HCT116 (cell line): ENCODE measurements at regions not wholly inside any gene's neighbourhood (a gene's known extent, or its start where the extent isn't known, plus 50 kb on each side); places are given as distances from the start of the nearest gene placed in this dataset.

Source experiments
- ATAC-seq: fragments of 200-7000 bp; cut with Tn5 transposase; 2 replicates; pipeline ENCODE4 v1.9.1; 2020; ENCODE audit warnings: mild to moderate bottlenecking, moderate library complexity
- BruUV-seq: library from RNA; stranded (reverse); fragments of 400-500 nt; replicated peaks from 2 replicates; lab custom pipeline; 2021; lab: Mats Ljungman, UMichigan
- CTCF ChIA-PET: fragments of 300-600 bp; sonication (Branson Sonifier 250); formaldehyde crosslinking; loops from one replicate; lab custom pipeline; 2021; ENCODE audit warnings: antibody characterized with exemption; lab: Charles Lee
- POLR2A ChIA-PET: fragments of 300-600, 350-600 bp; sonication (Branson Sonifier 250); formaldehyde crosslinking; loops from one replicate; lab custom pipeline; 2021; ENCODE audit warnings: antibody characterized with exemption; lab: Charles Lee
- RAD21 ChIA-PET, 2 experiments: fragments of 300-600 bp; sonication (Branson Sonifier 250); formaldehyde crosslinking; loops; one replicate each; lab custom pipeline; 2023; ENCODE audit warnings: low total read pairs in 2 of 2; ENCODE audit not compliant: uncharacterized antibody in 2 of 2, unreplicated experiment in 2 of 2, low non-redundant PET in 1 of 2; lab: Charles Lee
- DNase-seq: peaks from one replicate; pipeline ENCODE4 v3.0.0-alpha.2; 2010; ENCODE audit warnings: low read depth, low spot score
- H2AFZ ChIP-seq: fragments of 200-600 bp; shearing (Covaris generic), sonication (generic); 2 replicates; pipeline ENCODE4 v1.6.1; 2017; ENCODE audit warnings: low read depth, mixed run types, mixed read lengths, antibody characterized with exemption, low read length; ENCODE audit not compliant: poor library complexity, severe bottlenecking
- H3K27ac ChIP-seq: 2 replicates; pipeline ENCODE4 v1.5.1; 2012; ENCODE audit warnings: low read depth, low read length
- H3K27me3 ChIP-seq: fragments of 200-600 bp; sonication (generic); 2 replicates; pipeline ENCODE4 v1.6.1; 2016; ENCODE audit warnings: mixed run types, low read length, mixed read lengths; ENCODE audit not compliant: insufficient read depth
- H3K36me3 ChIP-seq, 2 experiments: fragments of 200-500 bp in 1 of 2; fragments of 200-600 bp in 1 of 2; sonication (Bioruptor generic) in 1 of 2; sonication (generic) in 1 of 2; 2 replicates each; pipeline versions ENCODE4 v1.5.1 to v1.6.1; 2014 to 2016; ENCODE audit warnings: low read length in 2 of 2, inconsistent platforms in 1 of 2, mixed read lengths in 1 of 2, mixed run types in 1 of 2; ENCODE audit not compliant: insufficient read depth in 2 of 2, control insufficient read depth in 1 of 2
- H3K4me1 ChIP-seq, 2 experiments: fragments of 200-600 bp in 1 of 2; sonication (generic) in 1 of 2; 2 replicates each; pipeline versions ENCODE4 v1.5.1 to v1.6.1; 2012 to 2017; ENCODE audit warnings: low read length in 2 of 2, inconsistent platforms in 1 of 2, mild to moderate bottlenecking in 1 of 2, mixed read lengths in 1 of 2, mixed run types in 1 of 2, moderate library complexity in 1 of 2; ENCODE audit not compliant: insufficient read depth in 2 of 2, control insufficient read depth in 1 of 2
- H3K4me2 ChIP-seq: fragments of 200-600 bp; sonication (generic); 2 replicates; pipeline ENCODE4 v1.6.1; 2017; ENCODE audit warnings: mixed run types, low read length, mixed read lengths
- H3K4me3 ChIP-seq, 2 experiments: fragments of 200-600 bp in 1 of 2; sonication (generic) in 1 of 2; replicated peaks in 1 of 2; 2 replicates each; pipeline ENCODE4 v1.5.1; 2011 to 2016; ENCODE audit warnings: low read length in 2 of 2, control low read depth in 1 of 2, low read depth in 1 of 2, mild to moderate bottlenecking in 1 of 2, mixed read lengths in 1 of 2, mixed run types in 1 of 2
- H3K79me2 ChIP-seq: fragments of 200-600 bp; sonication (generic); 2 replicates; pipeline ENCODE4 v1.6.1; 2017; ENCODE audit warnings: mild to moderate bottlenecking, mixed run types, low read length, moderate library complexity, mixed read lengths; ENCODE audit not compliant: insufficient read depth
- H3K9ac ChIP-seq: fragments of 200-600 bp; sonication (generic); 2 replicates; pipeline ENCODE4 v1.6.1; 2016; ENCODE audit warnings: low read length, mixed read lengths
- H3K9me2 ChIP-seq: fragments of 200-600 bp; sonication (generic), shearing (Covaris generic); 2 replicates; pipeline ENCODE4 v1.6.1; 2017; ENCODE audit warnings: mixed run types, mild to moderate bottlenecking, moderate library complexity; ENCODE audit not compliant: insufficient read depth
- H3K9me3 ChIP-seq, 2 experiments: fragments of 200-500 bp in 1 of 2; fragments of 200-600 bp in 1 of 2; sonication (Bioruptor generic) in 1 of 2; sonication (generic) in 1 of 2; 2 replicates each; pipeline ENCODE4 v1.6.1; 2014 to 2017; ENCODE audit warnings: low read length in 2 of 2, mixed read lengths in 2 of 2, inconsistent platforms in 1 of 2, low read depth in 1 of 2, mild to moderate bottlenecking in 1 of 2, mixed run types in 1 of 2, moderate library complexity in 1 of 2; ENCODE audit not compliant: control insufficient read depth in 1 of 2, insufficient read depth in 1 of 2
- H4K20me1 ChIP-seq: fragments of 200-600 bp; sonication (generic), shearing (Covaris generic); 2 replicates; pipeline ENCODE4 v1.6.1; 2017; ENCODE audit warnings: mixed run types, mild to moderate bottlenecking, moderate library complexity; ENCODE audit not compliant: insufficient read depth
- CBX3 ChIP-seq: IDR thresholded peaks from 2 replicates; pipeline ENCODE4 v1.6.1; 2012; ENCODE audit warnings: low read depth
- CEBPB ChIP-seq: IDR thresholded peaks from 2 replicates; pipeline ENCODE4 v1.6.1; 2012; ENCODE audit warnings: low read depth
- EGR1 ChIP-seq: IDR thresholded peaks from 2 replicates; pipeline ENCODE4 v1.6.1; 2012; ENCODE audit warnings: low read depth
- ELF1 ChIP-seq: IDR thresholded peaks from 2 replicates; pipeline ENCODE4 v1.6.1; 2012; ENCODE audit warnings: low read depth, borderline replicate concordance
- EZH2 ChIP-seq: fragments of 200-600 bp; sonication (generic); IDR thresholded peaks from 2 replicates; pipeline ENCODE4 v1.6.1; 2017; ENCODE audit warnings: antibody characterized with exemption, mixed run types
- EZH2phosphoT487 ChIP-seq: fragments of 200-600 bp; IDR thresholded peaks from 2 replicates; pipeline ENCODE4 v1.6.1; 2018; ENCODE audit warnings: antibody characterized with exemption, borderline replicate concordance
- JUND ChIP-seq: IDR thresholded peaks from 2 replicates; pipeline ENCODE4 v1.6.1; 2012
- POLR2A ChIP-seq: IDR thresholded peaks from 2 replicates; pipeline ENCODE4 v1.7.0; 2011; ENCODE audit warnings: borderline replicate concordance; ENCODE audit not compliant: insufficient read depth, insufficient read length; ENCODE audit errors: extremely low read depth
- POLR2AphosphoS5 ChIP-seq: IDR thresholded peaks from 2 replicates; pipeline ENCODE4 v1.6.1; 2011; ENCODE audit warnings: mild to moderate bottlenecking, low read depth, low read length, moderate library complexity
- SP1 ChIP-seq: IDR thresholded peaks from 2 replicates; pipeline ENCODE4 v1.6.1; 2012; ENCODE audit warnings: low read depth
- YY1 ChIP-seq: IDR thresholded peaks from 2 replicates; pipeline ENCODE4 v1.6.1; 2011; ENCODE audit warnings: low read length, low read depth, moderate library complexity, mild to moderate bottlenecking; ENCODE audit not compliant: insufficient replicate concordance; ENCODE audit errors: extremely low read depth
- ZFX ChIP-seq: fragments of 450-650 bp; IDR thresholded peaks from 2 replicates; pipeline ENCODE4 v1.6.1; 2017
- ZNF274 ChIP-seq: fragments of 200-500 bp; sonication (Bioruptor generic); IDR thresholded peaks from 2 replicates; pipeline ENCODE4 v1.6.1; 2014; ENCODE audit warnings: mild to moderate bottlenecking, low read depth, low read length, inconsistent platforms
- intact Hi-C: fragments of 100-400 bp; cut with micrococcal nuclease; formaldehyde crosslinking; loops from 2 replicates; pipeline ENCODE4 v1.10.0; 2022
- TF ChIP-seq, protein P1 (sequence below): IDR thresholded peaks from 2 replicates; pipeline ENCODE4 v1.6.1; 2011; ENCODE audit warnings: mild to moderate bottlenecking, low read length, moderate library complexity; ENCODE audit not compliant: insufficient replicate concordance; ENCODE audit errors: extremely low read depth
- TF ChIP-seq, protein P2 (sequence below): IDR thresholded peaks from 2 replicates; pipeline ENCODE4 v1.6.1; 2012; ENCODE audit warnings: low read depth
- TF ChIP-seq, protein P3 (sequence below): IDR thresholded peaks from 2 replicates; pipeline ENCODE4 v1.6.1; 2012
- TF ChIP-seq, protein P4 (sequence below), 3 experiments: fragments of 200-600 bp in 1 of 3; sonication (generic) in 1 of 3; IDR thresholded peaks in 2 of 3; conservative IDR thresholded peaks in 1 of 3; 2 replicates each; pipeline ENCODE4 v1.5.1; 2012 to 2017; ENCODE audit warnings: low read depth in 2 of 3, low read length in 2 of 3, antibody characterized with exemption in 1 of 3, borderline replicate concordance in 1 of 3, control low read depth in 1 of 3, mild to moderate bottlenecking in 1 of 3, mixed read lengths in 1 of 3, mixed run types in 1 of 3, moderate library complexity in 1 of 3; ENCODE audit not compliant: insufficient read depth in 1 of 3
- TF ChIP-seq, protein P5 (sequence below): IDR thresholded peaks from 2 replicates; pipeline ENCODE4 v1.6.1; 2012

DNA sequence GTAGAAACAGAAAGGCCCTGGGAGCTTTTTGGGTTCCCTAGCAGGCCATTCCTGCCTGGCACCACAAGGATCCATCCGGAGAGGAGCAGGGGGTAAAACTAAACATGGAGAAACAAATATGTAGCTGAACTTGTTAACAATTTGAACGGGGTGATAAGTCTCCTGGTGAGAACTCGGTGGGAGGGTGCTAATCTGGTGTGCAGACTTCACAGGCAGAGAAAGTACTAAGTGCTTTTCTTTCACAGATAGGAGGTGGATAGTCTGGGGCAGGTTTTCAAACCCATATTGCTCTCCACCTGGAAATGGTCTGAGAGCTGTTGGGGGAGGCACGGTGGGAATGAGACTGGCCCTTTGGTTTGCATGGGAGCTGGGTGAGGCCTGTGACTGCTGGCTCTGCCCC lies 196.3 kb upstream of the FUT9 start:
- no peaks in the 10 kb centered on the region for H3K27me3 ChIP-seq
- no peaks in the 10 kb centered on the region for H3K9me2 ChIP-seq
- no TSS peak for BruUV-seq
- CTCF ChIA-PET: no interaction called here
- no peaks in the 10 kb centered on the region for H3K79me2 ChIP-seq
- no peaks in the 10 kb centered on the region for H4K20me1 ChIP-seq
- no peaks in the 10 kb centered on the region for H3K4me1 ChIP-seq
- H3K4me2 ChIP-seq: no peak overlapping the region
- H3K9me3 ChIP-seq: no peaks in the 10 kb centered on the region
- TF ChIP-seq, protein P1, sequence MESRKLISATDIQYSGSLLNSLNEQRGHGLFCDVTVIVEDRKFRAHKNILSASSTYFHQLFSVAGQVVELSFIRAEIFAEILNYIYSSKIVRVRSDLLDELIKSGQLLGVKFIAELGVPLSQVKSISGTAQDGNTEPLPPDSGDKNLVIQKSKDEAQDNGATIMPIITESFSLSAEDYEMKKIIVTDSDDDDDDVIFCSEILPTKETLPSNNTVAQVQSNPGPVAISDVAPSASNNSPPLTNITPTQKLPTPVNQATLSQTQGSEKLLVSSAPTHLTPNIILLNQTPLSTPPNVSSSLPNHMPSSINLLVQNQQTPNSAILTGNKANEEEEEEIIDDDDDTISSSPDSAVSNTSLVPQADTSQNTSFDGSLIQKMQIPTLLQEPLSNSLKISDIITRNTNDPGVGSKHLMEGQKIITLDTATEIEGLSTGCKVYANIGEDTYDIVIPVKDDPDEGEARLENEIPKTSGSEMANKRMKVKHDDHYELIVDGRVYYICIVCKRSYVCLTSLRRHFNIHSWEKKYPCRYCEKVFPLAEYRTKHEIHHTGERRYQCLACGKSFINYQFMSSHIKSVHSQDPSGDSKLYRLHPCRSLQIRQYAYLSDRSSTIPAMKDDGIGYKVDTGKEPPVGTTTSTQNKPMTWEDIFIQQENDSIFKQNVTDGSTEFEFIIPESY: no peak
- TF ChIP-seq ELF1: no peak
- no peak for TF ChIP-seq CEBPB
- TF ChIP-seq EZH2phosphoT487: no peak
- TF ChIP-seq SP1: no peak
- no peak for TF ChIP-seq CBX3
- no peak for TF ChIP-seq EZH2
- TF ChIP-seq YY1: no peak
- TF ChIP-seq, protein P2, sequence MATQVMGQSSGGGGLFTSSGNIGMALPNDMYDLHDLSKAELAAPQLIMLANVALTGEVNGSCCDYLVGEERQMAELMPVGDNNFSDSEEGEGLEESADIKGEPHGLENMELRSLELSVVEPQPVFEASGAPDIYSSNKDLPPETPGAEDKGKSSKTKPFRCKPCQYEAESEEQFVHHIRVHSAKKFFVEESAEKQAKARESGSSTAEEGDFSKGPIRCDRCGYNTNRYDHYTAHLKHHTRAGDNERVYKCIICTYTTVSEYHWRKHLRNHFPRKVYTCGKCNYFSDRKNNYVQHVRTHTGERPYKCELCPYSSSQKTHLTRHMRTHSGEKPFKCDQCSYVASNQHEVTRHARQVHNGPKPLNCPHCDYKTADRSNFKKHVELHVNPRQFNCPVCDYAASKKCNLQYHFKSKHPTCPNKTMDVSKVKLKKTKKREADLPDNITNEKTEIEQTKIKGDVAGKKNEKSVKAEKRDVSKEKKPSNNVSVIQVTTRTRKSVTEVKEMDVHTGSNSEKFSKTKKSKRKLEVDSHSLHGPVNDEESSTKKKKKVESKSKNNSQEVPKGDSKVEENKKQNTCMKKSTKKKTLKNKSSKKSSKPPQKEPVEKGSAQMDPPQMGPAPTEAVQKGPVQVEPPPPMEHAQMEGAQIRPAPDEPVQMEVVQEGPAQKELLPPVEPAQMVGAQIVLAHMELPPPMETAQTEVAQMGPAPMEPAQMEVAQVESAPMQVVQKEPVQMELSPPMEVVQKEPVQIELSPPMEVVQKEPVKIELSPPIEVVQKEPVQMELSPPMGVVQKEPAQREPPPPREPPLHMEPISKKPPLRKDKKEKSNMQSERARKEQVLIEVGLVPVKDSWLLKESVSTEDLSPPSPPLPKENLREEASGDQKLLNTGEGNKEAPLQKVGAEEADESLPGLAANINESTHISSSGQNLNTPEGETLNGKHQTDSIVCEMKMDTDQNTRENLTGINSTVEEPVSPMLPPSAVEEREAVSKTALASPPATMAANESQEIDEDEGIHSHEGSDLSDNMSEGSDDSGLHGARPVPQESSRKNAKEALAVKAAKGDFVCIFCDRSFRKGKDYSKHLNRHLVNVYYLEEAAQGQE: no peak
- TF ChIP-seq, protein P3, sequence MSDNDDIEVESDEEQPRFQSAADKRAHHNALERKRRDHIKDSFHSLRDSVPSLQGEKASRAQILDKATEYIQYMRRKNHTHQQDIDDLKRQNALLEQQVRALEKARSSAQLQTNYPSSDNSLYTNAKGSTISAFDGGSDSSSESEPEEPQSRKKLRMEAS: no peak
- TF ChIP-seq EGR1: no peak
- no peak for TF ChIP-seq ZNF274
- no peak for TF ChIP-seq JUND
- TF ChIP-seq, protein P4, sequence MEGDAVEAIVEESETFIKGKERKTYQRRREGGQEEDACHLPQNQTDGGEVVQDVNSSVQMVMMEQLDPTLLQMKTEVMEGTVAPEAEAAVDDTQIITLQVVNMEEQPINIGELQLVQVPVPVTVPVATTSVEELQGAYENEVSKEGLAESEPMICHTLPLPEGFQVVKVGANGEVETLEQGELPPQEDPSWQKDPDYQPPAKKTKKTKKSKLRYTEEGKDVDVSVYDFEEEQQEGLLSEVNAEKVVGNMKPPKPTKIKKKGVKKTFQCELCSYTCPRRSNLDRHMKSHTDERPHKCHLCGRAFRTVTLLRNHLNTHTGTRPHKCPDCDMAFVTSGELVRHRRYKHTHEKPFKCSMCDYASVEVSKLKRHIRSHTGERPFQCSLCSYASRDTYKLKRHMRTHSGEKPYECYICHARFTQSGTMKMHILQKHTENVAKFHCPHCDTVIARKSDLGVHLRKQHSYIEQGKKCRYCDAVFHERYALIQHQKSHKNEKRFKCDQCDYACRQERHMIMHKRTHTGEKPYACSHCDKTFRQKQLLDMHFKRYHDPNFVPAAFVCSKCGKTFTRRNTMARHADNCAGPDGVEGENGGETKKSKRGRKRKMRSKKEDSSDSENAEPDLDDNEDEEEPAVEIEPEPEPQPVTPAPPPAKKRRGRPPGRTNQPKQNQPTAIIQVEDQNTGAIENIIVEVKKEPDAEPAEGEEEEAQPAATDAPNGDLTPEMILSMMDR (IDR thresholded peaks at IDR 0.05 in 2 of 3, conservative IDR thresholded peaks at IDR 0.05 in 1 of 3; ENCODE audit: borderline replicate concordance in 1 of 3, insufficient read depth in 1 of 3, low read depth in 2 of 3, low read length in 2 of 3): no peak
- TF ChIP-seq POLR2A: no peak
- TF ChIP-seq, protein P5, sequence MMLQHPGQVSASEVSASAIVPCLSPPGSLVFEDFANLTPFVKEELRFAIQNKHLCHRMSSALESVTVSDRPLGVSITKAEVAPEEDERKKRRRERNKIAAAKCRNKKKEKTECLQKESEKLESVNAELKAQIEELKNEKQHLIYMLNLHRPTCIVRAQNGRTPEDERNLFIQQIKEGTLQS: no peak
- no peak for TF ChIP-seq ZFX
- TF ChIP-seq POLR2AphosphoS5: no peak
- TF ChIP-seq, all 23 proteins: peak for 0
- no peak for DNase-seq
- no peak overlapping the region for H3K9ac ChIP-seq
- ATAC-seq: no peak
- ChIA-PET RAD21 (no interaction called here), POLR2A (no interaction called here)
- H3K4me3 ChIP-seq: no peak overlapping the region
- H2AFZ ChIP-seq: no peak overlapping the region
- no peak overlapping the region for H3K27ac ChIP-seq
- H3K36me3 ChIP-seq: no peaks in the 10 kb centered on the region
- intact Hi-C loops: no loop called here
